ENCODE measurements at regions not wholly inside any gene's neighbourhood (a gene's known extent, or its start where the extent isn't known, plus 50 kb on each side); places are given as distances from the start of the nearest gene placed in this dataset.
"Not testable (repeated sequence)": the region's sequence is repeated elsewhere in the genome, so short reads cannot be mapped to it uniquely, and the experiment has no call there.

- DNase-seq (ENCODE audit: low read depth, low spot score) = no peak
Observed at GRCh38 chrX:96430756-96431455, 253.7 kb upstream of the DIAPH2 start.

DNA sequence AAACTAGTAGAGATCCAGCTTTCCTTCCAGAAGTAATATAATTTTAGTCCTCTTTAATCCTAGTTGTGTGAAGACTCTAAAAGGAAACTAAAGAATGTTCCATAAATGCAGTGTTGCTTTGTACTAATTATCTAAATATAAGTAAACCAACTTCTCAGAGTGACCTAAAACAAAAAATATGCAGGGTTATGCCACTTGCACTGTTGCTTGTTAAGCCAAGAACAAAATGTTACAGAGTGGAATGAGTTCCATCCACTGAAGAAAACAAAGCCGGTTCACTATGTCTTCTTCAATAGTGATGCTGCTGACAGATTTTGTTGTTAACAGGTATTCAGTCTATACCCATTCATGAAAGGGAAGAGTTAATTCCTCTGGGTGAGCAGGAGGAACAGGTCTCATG, 252.0 kb upstream of the DIAPH2 start:
- no peak for DNase-seq (ENCODE audit: low read depth, low spot score)

DNA sequence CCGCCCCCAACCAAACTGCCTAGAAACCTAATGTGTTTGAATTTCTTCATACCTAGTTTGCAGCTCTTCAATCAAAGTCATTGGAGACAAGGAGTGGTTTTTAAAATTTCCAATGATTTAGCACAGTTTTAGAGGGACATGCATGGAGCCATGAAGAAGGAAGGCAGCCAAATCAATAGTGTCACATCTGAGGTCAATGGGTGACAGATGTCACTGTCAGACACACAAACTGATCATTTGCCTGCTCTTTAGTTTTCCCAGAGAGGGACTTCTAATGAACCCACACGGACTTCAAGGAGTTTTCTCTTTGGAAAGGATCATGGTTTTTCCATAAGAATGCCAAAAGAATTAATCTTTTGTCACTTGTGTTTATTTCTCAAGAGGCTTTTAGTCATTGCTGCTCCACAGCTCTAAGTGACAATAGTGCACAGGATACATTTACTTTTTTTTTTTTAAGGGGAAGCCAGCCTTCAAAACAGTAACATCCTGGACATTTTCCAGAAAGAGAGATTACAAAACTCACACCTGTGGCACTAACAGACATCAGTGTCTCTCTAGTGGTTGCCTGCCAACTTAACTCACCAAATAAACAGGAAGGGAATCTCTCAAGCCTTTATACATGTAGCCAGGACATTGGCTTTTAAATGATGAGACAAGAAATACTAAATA, 251.1 kb upstream of the DIAPH2 start:
- no peak for DNase-seq (ENCODE audit: low read depth, low spot score)

- DNase-seq (ENCODE audit: low read depth, low spot score) = no peak
Observed at GRCh38 chrX:96435378-96436035, 249.1 kb upstream of the DIAPH2 start.

DNA sequence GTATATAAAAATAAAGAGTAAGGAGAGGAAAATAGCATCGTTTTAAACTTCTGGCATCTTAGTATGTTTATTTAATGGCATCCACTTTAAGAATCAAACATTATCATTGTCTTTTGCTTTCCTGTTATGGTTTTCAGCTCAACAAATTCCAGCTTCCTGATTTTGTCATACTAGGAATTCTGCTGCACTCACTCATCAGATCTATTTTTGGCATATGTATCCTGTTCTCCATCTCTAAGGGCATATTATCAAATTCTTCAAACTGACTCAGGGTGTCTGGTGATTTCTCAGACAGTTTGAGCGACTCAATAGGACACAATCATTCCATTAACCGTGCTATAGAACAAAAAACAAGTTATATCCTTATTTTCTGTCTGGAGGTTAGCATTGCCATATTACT, 248.5 kb upstream of the DIAPH2 start:
- DNase-seq (ENCODE audit: low read depth, low spot score) = peak; percentile 21

DNA sequence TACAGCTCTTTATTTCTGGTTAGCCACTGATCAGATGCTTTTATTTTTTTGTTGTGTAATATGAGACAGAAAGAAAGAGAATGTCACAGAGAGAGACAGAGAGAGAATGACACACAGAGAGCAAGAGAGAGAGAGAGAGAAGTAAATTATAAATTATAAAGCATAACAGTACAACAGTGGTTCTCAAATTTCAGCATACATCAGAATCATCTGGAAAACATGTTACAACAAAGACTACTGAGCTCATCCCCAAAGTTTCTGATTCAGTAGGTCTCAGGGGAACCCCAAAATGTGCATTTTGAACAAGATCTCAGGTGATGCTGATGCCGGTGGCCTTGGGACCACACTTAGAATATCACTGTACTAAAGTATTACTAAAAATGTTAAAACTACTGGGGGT, 245.8 kb upstream of the DIAPH2 start:
- DNase-seq (ENCODE audit: low read depth, low spot score) = no peak

- DNase-seq (ENCODE audit: low read depth, low spot score) = no peak
Observed at GRCh38 chrX:96440941-96441340, 243.7 kb upstream of the DIAPH2 start.

DNA sequence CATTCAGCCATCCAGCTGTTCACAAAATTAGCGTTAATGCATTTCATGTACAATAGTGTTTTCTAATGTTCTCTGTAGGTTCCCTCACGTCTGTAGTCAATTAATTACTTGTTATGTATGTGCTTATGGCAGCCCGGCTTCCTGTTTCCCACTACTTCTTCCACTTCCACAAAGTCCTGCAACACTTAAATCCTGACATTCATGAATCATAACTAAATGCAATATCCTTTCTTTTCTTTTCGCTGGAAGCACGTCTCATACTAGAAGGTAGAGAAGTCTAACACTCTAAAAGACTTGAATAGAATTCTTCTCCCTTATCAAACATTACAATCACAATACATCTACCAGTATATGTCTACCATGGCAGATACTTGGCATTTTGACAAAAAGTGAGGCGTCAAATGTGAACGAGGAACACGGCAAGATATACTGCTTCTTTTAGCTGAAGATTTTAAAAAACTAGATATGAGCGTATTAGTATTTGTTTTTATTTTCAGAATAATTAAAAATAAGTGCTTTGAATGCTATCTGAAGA, 239.0 kb upstream of the DIAPH2 start:
- DNase-seq (ENCODE audit: low read depth, low spot score) = no peak

DNA sequence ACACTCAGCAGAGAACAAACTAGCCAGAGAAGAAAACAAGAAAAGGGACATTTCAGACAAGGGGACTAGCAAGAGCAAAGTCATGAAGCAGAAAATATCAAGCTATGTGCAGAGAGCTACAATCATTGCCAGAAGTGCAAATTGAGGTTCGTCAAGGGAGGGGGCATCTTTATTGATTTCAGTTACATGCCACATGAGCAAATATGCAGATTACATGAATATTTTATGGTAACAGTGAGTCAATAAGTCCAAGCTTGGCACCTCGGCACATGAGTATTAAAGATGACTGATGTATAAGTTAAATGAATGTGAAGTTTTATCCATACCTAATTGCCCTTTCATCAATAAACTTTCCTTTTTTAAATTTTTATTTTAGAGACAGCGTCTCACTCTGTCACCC, 238.1 kb upstream of the DIAPH2 start:
- no peak for DNase-seq (ENCODE audit: low read depth, low spot score)

GRCh38 chrX:96447161-96447560, 237.5 kb upstream of the DIAPH2 start:
- DNase-seq (ENCODE audit: low read depth, low spot score) = no peak

DNA sequence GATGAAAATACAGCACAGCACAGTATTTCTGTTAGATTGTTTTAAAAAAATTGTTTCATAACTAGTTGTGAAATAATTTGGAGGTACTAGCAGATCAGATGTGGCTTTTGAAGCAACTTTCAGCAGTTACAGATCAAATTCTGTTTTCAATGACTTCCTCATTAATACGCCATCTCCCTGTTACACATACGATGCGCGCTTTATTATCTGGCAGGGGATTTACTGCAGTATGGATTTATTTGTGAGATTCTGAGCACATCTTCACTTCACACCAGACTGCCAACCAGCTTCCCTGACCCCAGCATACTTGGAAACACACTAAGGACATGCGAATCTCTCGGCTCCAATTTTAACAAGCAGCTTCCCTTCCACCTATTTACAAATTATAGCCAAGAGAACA, 235.5 kb upstream of the DIAPH2 start:
- DNase-seq (ENCODE audit: low read depth, low spot score) = no peak

- no peak for DNase-seq (ENCODE audit: low read depth, low spot score)
Observed at GRCh38 chrX:96449896-96450295, 234.7 kb upstream of the DIAPH2 start.

GRCh38 chrX:96453139-96453538, 231.5 kb upstream of the DIAPH2 start:
- DNase-seq (ENCODE audit: low read depth, low spot score) = no peak

GRCh38 chrX:96455078-96455477, 229.6 kb upstream of the DIAPH2 start:
- no peak for DNase-seq (ENCODE audit: low read depth, low spot score)

GRCh38 chrX:96464880-96465558, 219.6 kb upstream of the DIAPH2 start:
- DNase-seq (ENCODE audit: low read depth, low spot score) = no peak

DNA sequence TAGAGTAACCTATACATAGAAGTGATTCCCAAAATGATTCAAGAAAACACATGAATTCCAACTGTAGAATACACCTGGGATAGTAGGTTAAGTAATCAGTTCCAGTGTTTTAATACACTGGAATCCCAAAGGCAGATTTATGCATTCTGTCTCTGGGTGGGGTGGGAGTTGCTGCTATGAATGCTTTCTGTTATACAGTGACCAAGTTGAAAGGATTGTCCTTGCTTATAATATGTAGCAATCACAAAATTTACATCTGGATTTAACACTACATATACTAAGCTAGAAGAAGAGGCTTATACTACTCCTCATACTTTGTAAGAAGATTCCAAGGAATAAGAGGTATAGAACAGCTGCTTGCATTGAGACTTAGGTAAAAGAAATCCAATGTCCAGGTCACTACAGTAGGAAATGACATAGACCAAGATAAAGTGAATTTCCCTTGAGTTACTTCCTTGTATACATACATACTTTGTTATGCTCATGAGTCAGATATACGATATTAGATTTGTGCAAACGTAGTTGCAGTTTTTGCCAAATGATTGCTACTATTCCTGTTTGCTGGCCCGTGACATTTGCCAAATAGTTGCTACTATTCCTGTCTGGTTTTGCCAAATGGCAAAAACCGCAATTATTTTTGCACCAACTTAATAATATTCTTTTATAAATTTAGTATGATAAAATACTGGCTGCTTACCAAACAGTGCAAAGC, 210.5 kb upstream of the DIAPH2 start:
- no peak for DNase-seq (ENCODE audit: low read depth, low spot score)

- no peak for DNase-seq (ENCODE audit: low read depth, low spot score)
Observed at GRCh38 chrX:96474741-96475125, 209.9 kb upstream of the DIAPH2 start.

DNA sequence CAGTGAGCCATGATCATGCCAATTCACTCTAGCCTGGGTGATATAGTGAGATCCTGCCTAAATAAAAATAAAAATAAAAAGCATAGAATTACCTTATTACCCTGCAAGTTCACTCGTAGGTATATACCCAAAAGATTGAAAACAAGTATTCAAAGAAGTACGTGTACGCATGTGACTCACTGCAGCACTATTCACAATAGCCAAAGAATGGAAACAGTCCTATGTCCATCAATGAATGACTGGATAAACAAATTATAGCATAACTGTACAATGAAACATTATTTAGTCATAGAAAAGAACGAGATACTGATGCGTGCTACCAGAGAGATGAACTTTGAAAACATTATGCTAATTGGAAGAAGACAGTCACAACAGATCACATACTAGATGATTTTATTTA, 204.6 kb upstream of the DIAPH2 start:
- peak; percentile 2 for DNase-seq (ENCODE audit: low read depth, low spot score)

DNA sequence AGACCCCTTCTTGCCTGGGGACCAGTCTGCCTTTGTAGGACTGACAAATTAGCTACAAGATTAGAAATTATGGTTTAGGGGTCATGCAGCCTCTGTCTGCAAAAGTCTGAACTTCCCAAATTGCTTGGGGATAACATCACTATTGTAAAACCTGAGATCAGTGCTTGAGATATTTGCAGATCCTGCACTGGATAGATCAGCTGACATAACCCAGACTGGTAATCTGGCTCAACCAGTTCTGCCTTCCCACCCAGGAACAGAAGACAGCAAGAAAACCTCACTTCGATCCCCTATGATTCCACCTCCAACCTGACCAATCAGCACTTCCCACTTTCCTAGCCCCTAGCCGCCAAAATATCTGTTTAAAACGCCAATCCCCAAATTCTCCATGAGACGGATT, 202.8 kb upstream of the DIAPH2 start:
- DNase-seq (ENCODE audit: low read depth, low spot score) = no peak

DNA sequence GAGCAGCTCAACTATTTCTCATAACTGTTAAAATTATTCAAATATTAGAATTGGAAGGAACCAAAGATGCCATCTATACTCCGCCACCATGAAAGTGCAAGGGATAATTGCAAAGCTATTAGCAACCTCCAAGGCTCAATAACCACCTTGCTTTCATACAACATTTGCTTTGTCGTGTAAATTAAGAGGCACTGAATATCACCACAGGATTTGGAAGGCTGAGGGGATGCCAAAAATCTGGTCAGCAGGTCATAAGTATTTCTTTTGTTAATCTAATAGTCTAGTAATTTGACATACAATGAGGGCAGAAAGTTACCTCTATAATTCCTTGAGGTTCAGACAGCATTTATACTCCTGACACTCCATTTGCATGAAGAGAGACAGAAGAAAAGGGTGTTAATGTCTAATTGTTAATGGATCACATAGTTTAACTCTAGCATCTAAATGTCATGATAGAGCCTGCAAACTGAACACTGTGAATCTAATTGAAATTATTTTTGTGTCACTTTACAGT, 200.9 kb upstream of the DIAPH2 start:
- DNase-seq (ENCODE audit: low read depth, low spot score) = no peak

- DNase-seq (ENCODE audit: low read depth, low spot score) = not testable (repeated sequence)
Observed at GRCh38 chrX:96486687-96487086, 198.0 kb upstream of the DIAPH2 start.

All from astrocyte of the hippocampus (primary cell).